GM12875 (cell line): ENCODE measurements at regions not wholly inside any gene's neighbourhood (a gene's known extent, or its start where the extent isn't known, plus 50 kb on each side); places are given as distances from the start of the nearest gene placed in this dataset.

Experiments
- H3K4me3 ChIP-seq: one replicate; pipeline ENCODE4 v1.5.1; 2011; ENCODE audit warnings: low read depth, low read length, control low read depth
- TF ChIP-seq, protein P1 (sequence below): IDR thresholded peaks from 2 replicates; pipeline ENCODE4 v1.5.1; 2011; ENCODE audit warnings: low read depth, mild to moderate bottlenecking, control low read depth, inconsistent platforms, low read length, moderate library complexity, borderline replicate concordance; ENCODE audit not compliant: insufficient read depth

DNA sequence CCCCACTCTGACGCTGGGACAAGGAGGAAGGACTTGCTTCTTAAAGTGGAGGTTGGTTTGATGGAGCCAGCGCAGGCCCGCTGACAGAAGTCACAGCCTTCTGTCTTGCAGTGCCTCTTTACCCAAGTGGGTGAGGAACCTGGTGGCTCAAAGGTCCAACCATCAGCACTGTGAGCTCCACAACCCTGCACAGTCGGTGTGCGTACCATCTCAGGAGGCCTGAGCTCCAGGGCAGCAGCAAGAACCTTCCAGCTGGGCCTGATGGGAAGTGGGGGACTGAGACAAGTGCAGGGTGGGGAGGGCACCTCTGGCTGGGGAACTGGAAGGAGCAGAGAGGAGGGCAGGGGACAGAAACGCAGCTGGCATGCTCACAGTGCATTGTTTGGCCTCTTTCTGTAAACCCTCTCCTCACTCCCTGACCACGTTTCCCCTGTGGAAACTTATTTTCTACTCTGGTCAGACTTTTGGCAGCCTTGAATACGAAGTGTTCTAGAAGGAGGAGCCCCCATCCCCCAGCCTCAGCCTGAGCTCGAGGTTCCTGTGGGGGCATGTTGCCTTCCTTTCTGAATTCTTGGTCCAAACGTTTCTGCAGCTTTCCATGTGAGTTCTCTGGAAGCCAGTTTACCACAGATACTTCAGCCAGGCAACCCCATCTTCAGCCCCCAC, 178.5 kb upstream of the PITX1 start:
- H3K4me3 ChIP-seq = no peak overlapping the region
- TF ChIP-seq, protein P1, sequence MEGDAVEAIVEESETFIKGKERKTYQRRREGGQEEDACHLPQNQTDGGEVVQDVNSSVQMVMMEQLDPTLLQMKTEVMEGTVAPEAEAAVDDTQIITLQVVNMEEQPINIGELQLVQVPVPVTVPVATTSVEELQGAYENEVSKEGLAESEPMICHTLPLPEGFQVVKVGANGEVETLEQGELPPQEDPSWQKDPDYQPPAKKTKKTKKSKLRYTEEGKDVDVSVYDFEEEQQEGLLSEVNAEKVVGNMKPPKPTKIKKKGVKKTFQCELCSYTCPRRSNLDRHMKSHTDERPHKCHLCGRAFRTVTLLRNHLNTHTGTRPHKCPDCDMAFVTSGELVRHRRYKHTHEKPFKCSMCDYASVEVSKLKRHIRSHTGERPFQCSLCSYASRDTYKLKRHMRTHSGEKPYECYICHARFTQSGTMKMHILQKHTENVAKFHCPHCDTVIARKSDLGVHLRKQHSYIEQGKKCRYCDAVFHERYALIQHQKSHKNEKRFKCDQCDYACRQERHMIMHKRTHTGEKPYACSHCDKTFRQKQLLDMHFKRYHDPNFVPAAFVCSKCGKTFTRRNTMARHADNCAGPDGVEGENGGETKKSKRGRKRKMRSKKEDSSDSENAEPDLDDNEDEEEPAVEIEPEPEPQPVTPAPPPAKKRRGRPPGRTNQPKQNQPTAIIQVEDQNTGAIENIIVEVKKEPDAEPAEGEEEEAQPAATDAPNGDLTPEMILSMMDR = no peak

DNA sequence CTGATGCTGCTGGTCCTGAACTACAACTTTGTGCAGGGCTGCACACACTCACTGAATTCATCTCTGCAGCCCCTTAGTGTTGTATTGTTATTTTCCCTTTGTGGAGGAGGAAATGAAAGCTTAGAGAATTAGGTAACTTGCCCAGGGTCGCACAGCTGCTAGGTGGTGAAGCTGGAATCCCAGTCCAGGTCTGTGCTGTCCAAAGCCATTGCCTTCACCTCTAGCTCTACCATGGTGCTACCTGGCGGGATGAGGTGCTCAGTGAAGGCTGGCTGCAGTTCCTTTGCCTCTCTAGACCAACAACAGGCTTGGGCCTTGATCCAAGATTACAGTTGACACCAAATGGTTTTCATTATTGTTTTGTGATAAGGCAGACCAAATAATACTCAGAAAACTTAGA, 177.8 kb upstream of the PITX1 start:
- TF ChIP-seq, protein P1 = no peak
- H3K4me3 ChIP-seq = no peak overlapping the region

DNA sequence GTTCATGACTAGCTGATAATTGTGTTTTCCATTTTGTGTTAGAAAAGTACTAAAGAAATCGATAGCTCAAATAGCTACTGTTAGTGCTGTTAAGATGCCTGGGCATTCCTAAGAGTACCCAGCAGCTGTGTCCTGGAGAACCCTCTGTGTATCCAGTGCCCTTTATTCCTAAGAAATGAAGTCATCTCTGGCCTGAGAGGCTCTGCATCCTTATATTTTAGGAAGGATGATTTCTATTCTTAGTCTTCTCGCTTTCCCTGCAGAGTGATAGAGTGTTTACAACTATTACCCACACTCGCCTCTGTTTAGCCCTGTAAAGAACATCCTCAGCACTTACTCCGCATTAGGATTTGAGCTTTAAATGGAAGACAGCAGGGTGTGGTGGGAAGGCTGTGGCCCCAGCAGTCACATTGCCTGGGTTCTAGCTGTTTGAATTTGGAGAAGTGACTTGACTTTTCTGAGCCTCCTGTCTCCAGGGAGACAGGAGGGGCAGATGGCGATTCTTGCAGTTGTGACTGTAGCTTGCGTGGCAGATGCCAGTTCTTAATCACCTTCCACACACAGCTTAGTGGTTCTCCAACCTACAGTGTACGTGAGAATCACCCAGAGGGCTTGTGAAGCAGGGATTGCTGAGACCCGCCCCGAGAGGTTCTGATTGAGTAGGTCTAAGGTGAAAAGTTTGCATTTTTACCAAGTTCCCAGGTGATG, 177.2 kb upstream of the PITX1 start:
- H3K4me3 ChIP-seq = no peak overlapping the region
- TF ChIP-seq, protein P1 = no peak

- H3K4me3 ChIP-seq = no peak overlapping the region
- TF ChIP-seq, protein P1 = no peak
Measured at GRCh38 chr5:135210286-135211055, 176.4 kb upstream of the PITX1 start.

DNA sequence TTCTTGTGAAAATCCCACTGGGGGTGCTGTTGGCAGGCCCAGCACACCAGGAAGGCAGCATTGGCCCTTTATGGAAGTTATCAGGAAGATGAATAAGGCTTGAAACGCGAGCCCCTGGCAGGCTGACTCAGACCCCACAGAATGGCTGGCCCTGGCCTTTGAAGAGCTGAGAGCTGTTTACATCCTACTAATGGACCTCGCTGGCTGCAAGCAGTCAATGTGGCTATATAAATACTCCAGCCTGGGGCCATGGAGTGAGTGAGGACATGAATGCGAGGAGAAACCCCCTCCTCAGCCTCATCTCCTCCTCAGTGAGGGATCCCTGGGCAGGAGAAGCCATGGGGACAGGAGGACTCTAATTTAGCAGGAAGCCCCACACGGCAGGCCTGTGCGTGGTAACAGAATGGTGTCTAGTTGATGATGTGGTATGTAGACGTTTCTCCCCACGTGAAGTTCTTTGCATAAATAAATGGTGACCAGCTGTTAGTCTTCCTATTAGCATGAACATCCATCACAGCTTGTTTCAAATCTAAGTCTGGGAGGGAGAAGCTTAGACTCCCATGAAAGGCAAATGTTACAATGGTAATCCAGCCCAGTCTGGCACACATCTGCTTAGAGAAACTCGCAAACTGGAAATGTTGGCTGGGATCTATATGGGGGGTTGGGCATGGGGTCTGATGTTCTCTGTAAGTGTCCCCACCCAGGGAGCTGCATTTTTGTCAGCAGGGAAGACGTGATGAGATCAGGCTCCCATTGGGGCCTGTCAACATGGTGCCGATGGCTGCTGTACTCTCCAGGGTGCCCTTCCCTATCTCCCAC, 175.1 kb upstream of the PITX1 start:
- TF ChIP-seq, protein P1 = no peak

GRCh38 chr5:135208555-135208902, 174.5 kb upstream of the PITX1 start:
- no peak overlapping the region for H3K4me3 ChIP-seq
- TF ChIP-seq, protein P1 = no peak

More for the DNA sequence above, 175.1 kb upstream of the PITX1 start:
- H3K4me3 ChIP-seq = no peak overlapping the region
